Epithelial cell of prostate (primary cell): ENCODE measurements at regions not wholly inside any gene's neighbourhood (a gene's known extent, or its start where the extent isn't known, plus 50 kb on each side); places are given as distances from the start of the nearest gene placed in this dataset.

Experiments used
- DNase-seq: peaks from one replicate; pipeline ENCODE4 v3.0.0-alpha.2; 2011; ENCODE audit warnings: low read depth, low spot score
- H3K27ac ChIP-seq: fragments of 450-650 bp; 2 replicates; pipeline ENCODE4 v1.5.1; 2017; ENCODE audit warnings: mild to moderate bottlenecking

DNA sequence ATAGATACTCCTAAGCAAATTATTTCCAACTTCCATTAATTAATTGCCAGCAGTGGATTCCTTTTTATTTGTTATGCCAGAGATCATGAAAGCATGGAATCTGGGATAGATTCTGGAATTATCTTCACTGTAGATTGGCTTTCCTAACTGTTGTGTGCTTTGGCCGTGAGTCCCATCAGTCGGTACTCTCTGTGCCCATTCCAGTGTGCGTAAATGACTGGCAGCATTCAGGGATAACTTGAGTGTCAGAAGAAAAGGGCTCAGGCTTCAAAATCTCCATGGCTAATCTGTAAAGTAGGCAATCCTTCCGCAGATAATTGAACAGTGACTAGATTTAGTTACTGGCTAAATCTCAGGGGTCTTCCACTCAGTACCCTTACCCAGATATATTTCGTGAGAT is 76.8 kb upstream of the TMEM164 start:
- DNase-seq, result no peak
- no peak overlapping the region for H3K27ac ChIP-seq

DNA sequence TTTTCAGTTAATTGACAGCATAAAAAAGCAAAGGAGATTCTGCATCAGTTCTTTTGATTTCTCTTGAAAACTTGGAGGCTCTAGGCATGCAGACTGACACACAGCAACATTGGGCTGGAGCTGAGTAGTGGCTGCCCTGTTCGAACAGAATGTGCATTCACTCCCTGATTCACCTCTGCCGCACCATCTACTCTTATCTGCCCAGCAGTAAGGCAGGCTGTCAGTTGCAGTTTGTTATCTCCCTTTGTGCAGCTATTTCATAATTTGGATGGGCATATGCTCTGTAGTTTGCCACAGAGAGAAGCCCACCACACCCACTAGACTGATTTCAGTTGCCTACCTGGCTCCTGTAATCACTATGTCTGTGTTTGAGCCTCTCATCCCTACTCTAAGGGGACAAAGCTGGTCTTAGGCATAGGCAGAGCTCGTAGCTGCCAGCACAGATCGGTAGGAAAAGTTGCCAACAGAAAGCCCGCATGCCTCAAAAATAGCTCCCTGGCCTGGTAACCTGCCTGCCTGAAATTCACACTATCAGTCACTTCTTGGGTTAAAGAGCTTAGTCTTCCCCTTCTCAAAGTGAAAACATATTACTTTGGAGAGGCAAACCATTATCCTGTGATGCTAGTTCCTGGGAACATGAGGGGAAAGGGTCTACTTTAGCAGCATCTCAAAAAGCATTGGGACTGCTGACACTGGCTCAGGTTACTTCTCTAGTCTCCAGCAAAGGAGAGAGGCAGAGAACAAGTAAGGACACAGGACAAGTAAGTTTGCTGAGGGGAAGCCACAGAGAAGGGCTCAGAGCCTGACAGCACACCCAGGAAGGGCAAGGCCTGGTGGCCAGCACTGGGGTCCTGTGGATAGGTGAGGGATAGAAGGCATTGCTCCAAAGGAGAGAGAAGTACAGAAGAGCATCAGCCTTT is 75.9 kb upstream of the TMEM164 start:
- DNase-seq, result no peak
- H3K27ac ChIP-seq, result no peak overlapping the region

DNA sequence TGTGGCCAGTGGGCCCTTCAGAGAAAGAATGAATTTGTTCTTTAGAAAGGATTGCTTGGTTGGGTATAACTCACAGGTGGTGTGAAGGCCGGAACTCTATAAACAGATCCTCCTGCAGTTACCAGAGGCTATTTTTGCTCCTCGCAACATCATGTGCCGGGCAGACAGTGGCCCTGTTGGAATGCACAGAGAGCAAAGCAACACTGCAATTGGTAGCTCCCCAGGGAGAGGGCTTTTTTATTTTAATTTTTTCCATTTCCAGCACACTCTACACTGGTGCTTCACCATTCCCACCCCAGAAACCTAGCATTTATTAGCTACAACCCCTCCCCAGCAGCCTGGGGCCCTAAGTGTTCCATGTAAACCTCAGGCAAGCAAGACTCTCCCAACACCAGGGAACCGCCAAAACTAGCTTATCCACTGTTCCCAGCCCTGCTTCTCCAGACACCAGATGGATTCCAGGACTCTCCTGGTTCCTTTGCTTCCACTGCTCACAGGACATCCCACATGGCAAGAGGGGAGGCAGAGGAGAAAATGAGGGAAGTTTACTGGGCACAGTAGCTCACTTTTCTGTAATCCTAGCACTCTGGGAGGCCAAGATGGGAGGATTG is 75.1 kb upstream of the TMEM164 start:
- DNase-seq, result no peak
- H3K27ac ChIP-seq, result no peak overlapping the region

DNA sequence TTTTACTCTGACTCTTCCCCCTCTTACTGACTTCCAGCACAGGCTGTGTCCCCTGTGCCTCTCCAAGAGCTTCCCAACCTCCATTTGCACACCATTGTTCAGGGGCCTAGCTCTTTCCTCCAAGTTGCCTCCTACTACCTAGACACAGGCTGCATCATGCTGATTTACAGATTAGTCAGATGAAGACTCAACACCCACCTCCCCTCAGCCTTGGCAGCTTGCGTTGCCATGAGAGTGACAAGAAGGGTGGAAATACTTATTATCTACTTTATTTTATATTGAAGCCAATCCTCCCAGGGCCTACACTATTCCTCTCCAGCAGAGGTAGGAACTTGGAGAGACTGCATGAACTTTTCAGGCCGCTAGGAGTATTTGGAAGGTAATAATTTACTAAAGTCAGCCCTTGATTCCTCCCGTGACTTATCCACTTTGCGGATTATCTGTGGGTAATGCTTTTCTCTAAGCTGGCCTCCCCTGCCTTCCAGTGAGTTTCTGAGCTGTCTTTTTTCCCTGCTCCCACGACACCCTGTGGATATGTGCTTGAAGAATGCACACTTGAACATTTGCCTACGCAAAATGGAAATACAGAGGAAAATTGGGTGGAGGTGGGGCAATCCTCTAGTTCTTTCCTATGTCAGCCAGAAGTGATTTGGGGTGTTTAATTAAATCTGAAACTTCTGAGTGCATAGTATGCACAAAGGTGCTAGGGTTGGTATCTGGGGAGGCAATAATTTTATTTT is 74.1 kb upstream of the TMEM164 start:
- no peak for DNase-seq
- no peak overlapping the region for H3K27ac ChIP-seq

DNA sequence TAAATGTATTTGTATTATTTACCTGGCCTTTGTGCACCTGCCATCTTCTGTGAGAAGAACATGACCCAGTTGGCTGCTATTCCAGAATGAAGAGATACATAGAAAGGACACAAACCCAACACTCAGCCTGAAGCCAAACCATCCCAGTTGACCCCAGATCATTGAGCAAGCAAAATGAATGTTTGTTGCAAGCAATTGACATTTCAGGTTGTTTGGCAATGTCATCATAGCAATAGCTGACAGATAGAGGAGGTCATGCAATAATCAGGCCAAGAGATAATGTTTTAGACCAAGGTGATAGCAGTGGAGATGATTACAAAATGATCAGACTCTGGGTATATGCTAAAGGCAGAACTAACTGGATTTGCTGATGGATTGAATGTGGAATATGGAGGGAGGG is 71.2 kb upstream of the TMEM164 start:
- H3K27ac ChIP-seq, result no peak overlapping the region
- DNase-seq, result no peak

DNA sequence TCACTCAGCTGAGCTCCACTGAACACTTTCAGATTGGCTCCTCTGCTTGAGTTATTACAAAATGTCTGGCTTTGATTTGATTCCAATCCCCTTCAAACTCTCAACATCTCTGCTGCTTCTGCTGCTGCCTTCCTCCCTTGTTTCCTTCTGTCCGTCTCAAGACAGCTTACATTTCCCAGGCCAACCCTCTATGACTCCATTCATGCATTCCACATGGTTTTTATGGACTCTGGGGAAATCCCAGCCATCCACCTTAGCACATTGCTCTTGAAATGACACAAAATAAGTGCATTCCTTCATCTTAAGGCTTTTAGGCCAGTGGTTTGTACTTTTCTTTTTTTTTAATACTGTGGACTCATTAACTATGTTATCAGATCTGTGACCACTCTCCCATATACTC is 68.5 kb upstream of the TMEM164 start:
- DNase-seq, result no peak
- H3K27ac ChIP-seq, result no peak overlapping the region

DNA sequence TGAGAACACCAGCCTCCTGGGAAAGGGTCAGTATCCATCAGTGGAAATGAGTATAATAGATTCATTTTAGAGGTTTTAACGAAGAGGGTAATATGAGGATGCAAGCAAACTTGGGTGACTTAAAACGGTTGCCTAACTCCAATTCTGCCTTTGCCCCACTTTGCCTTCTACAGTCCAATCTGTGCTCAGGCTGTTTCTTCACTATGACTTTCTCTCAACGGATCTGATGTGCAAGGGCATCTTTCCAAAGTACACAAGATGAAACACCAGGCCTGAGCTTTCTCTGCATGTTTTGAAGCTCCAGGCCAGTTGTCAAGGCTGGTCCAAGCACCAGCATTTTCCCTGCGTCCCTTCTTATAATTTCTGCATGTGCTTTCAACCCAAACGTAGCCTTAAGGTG is 68.0 kb upstream of the TMEM164 start:
- no peak for DNase-seq
- H3K27ac ChIP-seq, result no peak overlapping the region

DNA sequence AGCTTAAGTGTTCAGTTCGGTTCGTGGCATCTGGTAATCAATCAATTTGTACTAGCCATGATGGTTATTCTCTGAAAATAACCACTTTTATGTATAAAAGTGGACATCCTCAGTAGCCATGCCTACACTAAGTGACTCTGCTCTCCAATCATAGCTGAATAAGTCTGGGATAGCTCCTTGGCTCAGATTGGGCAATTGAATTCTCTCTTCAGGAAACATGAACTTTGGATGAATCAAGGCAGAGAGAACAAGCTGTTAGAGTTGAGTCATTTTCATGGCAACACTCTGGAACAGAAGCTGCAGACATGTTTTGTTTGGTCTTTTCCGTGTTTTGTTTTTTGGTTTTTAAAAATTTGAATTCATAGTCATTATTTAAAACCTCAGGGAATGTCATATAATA is 66.8 kb upstream of the TMEM164 start:
- no peak overlapping the region for H3K27ac ChIP-seq

DNA sequence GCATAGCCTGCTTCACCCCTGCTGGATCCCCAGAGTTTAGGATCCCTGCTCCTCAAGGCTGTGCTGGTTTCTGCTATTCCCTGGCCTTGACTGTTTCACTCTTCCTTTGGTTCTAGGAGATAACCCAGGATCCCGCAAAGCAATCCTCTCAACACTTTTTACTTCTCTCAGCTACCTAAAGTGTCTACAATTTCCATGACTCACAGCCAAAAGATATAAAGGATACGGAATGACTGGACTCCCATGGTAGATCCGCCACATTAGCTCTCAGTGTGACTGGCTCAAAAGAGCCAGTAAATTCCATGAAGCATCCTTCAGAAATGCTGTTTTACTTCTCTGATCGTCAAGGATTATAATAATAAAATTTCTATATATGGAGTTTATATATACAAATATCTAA is 66.3 kb upstream of the TMEM164 start:
- H3K27ac ChIP-seq, result no peak overlapping the region
- no peak for DNase-seq

More for the DNA sequence above, 66.8 kb upstream of the TMEM164 start:
- DNase-seq, result no peak

DNA sequence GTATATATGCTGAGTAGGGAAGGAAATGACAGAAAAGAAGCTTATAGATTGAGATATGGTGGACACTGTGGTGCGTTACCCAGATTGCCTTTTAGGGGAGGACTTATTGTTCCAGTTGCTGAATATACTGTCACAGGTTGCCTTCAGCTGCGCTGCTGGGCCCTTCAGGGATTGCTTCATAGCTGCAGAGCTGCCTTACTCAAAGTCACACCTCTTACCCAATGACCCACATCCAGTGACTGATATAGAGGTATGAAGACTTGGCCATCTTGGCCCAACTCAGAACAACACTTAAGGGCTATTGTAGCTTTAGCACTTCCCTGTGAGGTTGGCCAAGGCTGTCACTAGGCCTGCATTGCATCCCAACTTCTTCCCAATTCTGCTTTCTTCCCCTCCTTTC is 63.4 kb upstream of the TMEM164 start:
- H3K27ac ChIP-seq, result no peak overlapping the region
- DNase-seq, result no peak

DNA sequence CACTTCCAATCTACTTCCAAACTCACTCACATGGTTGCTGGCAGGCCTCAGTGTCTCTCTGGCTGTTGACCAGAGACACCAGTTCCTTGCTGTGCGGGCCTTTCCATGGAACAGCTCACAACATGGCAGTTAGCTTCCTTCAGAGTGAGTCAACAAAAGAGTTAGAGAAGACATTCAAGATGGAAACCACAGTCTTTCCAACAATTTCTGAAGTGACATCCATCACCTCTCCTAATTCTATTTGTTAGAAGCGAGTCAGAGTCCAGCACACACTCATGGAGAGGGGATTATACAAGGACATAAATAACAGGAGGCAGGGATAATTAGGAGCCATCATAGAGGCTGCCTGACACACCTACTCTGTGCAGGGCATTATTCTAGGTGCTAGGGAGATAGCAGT is 62.5 kb upstream of the TMEM164 start:
- DNase-seq, result no peak
- no peak overlapping the region for H3K27ac ChIP-seq

DNA sequence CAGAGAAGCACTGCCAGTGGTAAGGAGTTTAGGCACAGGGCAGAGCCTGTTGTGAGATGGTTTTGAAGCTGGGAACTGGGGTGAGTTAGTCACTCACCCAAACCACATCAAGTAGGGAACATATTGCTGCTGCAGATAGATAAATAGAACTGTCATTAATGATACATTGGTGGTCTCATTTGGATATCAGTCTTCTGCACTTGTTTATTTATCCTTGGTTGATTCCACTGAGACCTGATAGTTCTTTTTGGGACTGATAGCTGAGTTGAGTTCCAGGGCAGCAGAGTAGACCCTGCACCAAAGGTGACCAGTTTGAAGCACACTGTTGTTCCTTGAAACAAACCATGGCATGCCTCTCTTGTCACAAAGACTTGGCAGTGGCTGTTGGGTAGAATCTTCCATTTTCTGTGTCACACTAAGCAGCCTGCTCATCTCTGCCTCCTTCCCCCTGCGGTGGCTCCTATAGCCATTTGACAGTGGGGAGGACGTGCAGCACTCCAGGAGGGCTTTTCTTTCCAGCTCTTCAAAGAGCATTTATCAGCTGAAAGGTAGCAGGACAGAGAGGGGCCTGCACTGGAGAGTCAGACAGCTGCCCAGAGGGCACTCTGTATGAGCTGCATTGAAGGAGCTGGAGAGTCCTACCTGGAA is 59.7 kb upstream of the TMEM164 start:
- no peak overlapping the region for H3K27ac ChIP-seq
- DNase-seq, result no peak

DNA sequence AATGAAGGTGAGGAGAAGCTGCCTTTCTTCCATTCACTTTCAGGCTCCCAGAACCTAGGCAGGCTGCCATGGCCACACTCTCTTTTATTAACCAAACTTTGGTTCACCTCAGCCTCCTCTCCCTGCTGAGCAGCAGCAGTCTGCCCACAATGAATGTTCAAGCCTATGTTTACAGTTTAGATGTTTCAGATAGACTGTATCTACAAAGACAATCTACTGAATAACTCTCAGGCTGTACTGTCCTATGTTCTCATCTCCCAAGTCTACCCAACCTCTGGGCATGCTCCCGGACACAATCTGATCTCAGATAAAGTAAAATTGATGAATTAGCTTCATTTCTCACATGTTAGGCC is 59.2 kb upstream of the TMEM164 start:
- H3K27ac ChIP-seq, result no peak overlapping the region
- DNase-seq, result no peak

DNA sequence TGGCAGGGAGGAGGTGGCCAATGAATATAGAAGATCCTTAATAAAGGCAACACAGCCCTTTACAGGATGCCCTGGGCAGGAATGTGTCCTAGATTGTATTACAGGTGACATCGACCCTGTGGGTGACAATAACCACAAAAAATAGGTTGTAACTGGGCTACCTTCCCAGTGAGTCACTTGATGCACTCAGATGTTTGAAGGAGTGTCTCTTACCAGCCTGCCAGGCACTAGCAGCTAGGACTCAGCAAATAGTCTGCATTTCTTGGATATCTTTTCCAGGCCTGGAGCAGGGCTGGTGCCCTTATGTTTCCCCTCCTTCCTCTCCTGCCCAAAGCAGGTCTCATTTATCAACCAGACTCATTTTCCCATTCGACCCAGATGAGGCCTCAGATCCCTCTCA is 50.9 kb upstream of the TMEM164 start:
- H3K27ac ChIP-seq, result no peak overlapping the region
- DNase-seq, result no peak

DNA sequence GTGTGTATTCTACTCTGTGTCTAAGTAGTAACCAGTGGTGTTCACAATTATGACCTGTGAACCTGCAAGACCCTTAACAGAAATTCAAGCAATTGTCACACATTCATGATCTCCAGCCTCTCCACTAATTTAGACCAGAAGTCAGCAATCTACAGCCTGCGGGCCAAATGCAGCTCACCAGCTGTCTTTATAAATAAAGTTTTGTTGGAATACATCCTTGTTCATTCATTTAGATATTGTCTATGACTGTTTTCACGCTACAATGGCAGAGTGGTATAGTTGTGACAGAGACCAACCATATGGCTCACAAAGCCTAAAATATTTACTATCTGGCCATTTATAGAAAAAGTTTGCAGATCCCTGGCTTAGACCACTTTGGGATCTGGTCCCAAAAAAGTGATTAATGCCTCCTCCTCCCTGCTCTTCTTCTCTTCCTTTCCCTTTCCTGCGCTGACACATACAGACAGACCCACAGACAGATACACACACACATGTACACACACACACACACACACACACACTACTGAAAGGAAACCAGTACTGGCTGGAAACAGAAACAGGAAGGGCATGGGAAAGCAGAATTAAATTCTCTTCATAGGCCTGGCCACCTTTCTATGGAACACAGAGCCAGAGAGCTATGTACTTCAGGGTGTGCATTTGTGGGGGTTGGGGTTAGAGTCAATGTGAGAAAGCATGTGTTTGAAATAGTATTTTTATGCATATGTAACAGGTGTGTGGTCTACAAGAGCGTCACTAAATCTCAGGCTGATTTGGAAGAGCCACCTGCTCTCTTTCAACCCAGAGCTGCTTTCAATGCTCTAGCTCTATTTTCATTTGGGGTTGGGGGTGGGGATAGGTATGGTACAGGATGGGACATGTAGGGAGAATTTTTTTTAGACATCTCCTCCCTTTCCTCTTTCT is 49.7 kb upstream of the TMEM164 start:
- H3K27ac ChIP-seq, result no peak overlapping the region

More for the DNA sequence above, 49.7 kb upstream of the TMEM164 start:
- no peak for DNase-seq
